Mammary epithelial cell (primary cell): ENCODE measurements at regions not wholly inside any gene's neighbourhood (a gene's known extent, or its start where the extent isn't known, plus 50 kb on each side); places are given as distances from the start of the nearest gene placed in this dataset.

ENCODE experiments used
- CTCF ChIP-seq, 2 donors: IDR thresholded peaks in 1 of 2; conservative IDR thresholded peaks in 1 of 2; 2 replicates each; pipeline ENCODE4 v1.5.1; 2011 to 2012; ENCODE audit warnings: inconsistent platforms in 2 of 2, low read length in 2 of 2, mild to moderate bottlenecking in 2 of 2, control low read depth in 1 of 2, low read depth in 1 of 2; ENCODE audit not compliant: insufficient read depth in 1 of 2; ENCODE audit errors: extremely low read depth in 1 of 2
- EZH2 ChIP-seq: IDR thresholded peaks from 2 replicates; pipeline ENCODE4 v1.6.1; 2012; ENCODE audit warnings: low read length, inconsistent platforms, borderline replicate concordance

- no peak for TF ChIP-seq EZH2
- TF ChIP-seq CTCF (conservative IDR thresholded peaks at IDR 0.05 in 1 of 2, IDR thresholded peaks at IDR 0.05 in 1 of 2; ENCODE audit: extremely low read depth in 1 of 2, insufficient read depth in 1 of 2, low read depth in 1 of 2, low read length in 2 of 2) = no peak
These were observed 63.0 kb downstream of the DISP1 start for GRCh38 chr1:222877854-222878253.
